Peyer's patch (tissue), 4 donors: ENCODE measurements at regions not wholly inside any gene's neighbourhood (a gene's known extent, or its start where the extent isn't known, plus 50 kb on each side); places are given as distances from the start of the nearest gene placed in this dataset.

Source experiments
- POLR2A ChIP-seq, 2 donors: fragments of 450-650 bp; IDR thresholded peaks; one replicate each; pipeline ENCODE4 v1.5.1; 2017; ENCODE audit warnings: antibody characterized with exemption in 2 of 2, mild to moderate bottlenecking in 2 of 2, moderate library complexity in 2 of 2
- TF ChIP-seq, protein P1 (sequence below), 6 experiments: fragments of 450-650 bp in 4 of 6; fragments of 200-600 bp in 2 of 6; sonication (generic) in 1 of 6; IDR thresholded peaks; one replicate each; pipeline ENCODE4 v1.5.1; 2017 to 2019; ENCODE audit warnings: antibody characterized with exemption in 6 of 6, mild to moderate bottlenecking in 3 of 6, moderate library complexity in 1 of 6

DNA sequence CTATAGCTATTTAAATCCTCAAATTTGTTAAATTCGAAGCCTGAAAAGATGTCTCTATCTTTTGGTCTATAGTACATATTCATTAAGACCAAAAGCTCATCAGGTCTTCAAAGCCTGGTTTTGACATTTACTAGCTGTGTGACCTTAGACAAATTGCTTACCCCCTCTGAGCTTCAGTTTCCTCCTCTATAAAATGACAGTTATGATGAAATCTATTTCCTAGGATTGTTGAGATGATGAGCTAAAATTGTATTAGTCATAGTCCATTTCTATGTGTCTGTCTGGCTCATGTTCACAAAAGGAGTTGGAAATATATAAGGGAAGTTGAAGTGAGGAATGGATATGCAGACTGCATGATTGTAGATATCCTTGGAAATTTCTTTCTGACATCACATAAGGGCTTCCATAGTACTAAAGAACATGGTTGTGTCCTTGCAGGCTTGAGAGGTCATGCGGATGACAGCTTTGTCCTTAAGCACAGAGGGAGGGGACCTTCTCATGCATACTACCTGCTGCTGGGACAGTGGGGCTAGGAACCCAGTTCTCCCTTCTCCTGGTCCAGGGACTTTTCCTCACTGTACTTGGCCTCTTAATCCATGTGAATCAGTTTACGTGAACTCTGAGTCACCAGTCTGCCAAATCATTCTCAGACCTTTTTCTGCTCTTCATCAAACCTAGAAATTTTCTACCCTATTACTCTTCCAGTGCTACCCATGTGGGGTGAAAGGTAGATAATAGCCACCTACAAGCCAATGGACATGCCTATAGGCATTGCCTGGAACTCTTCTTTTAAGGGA is 487.5 kb upstream of the SALL1 start:
- TF ChIP-seq, protein P1, sequence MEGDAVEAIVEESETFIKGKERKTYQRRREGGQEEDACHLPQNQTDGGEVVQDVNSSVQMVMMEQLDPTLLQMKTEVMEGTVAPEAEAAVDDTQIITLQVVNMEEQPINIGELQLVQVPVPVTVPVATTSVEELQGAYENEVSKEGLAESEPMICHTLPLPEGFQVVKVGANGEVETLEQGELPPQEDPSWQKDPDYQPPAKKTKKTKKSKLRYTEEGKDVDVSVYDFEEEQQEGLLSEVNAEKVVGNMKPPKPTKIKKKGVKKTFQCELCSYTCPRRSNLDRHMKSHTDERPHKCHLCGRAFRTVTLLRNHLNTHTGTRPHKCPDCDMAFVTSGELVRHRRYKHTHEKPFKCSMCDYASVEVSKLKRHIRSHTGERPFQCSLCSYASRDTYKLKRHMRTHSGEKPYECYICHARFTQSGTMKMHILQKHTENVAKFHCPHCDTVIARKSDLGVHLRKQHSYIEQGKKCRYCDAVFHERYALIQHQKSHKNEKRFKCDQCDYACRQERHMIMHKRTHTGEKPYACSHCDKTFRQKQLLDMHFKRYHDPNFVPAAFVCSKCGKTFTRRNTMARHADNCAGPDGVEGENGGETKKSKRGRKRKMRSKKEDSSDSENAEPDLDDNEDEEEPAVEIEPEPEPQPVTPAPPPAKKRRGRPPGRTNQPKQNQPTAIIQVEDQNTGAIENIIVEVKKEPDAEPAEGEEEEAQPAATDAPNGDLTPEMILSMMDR (IDR thresholded peaks at IDR 0.05): no peak
- TF ChIP-seq POLR2A (IDR thresholded peaks at IDR 0.05): no peak
